ENCODE measurements at regions not wholly inside any gene's neighbourhood (a gene's known extent, or its start where the extent isn't known, plus 50 kb on each side); places are given as distances from the start of the nearest gene placed in this dataset.

- no peak for TF ChIP-seq FOXA1 (IDR thresholded peaks at IDR 0.05)
- no peak for TF ChIP-seq ARNT (IDR thresholded peaks at IDR 0.05)
- no peak for TF ChIP-seq TARDBP (IDR thresholded peaks at IDR 0.05)
- no peak for TF ChIP-seq PKNOX1 (IDR thresholded peaks at IDR 0.05)
- TF ChIP-seq SP1 (IDR thresholded peaks at IDR 0.05), result no peak
Observed at GRCh38 chr1:213491468-213491867, 440.4 kb downstream of the RPS6KC1 start.
